Stimulated activated CD4-positive, alpha-beta T cell treated with anti-CD3 and anti-CD28 coated beads, Interleukin-2, amount 100 ng/mL, for 24 hours (primary cell): ENCODE measurements at regions not wholly inside any gene's neighbourhood (a gene's known extent, or its start where the extent isn't known, plus 50 kb on each side); places are given as distances from the start of the nearest gene placed in this dataset.
"Not testable (repeated sequence)": the region's sequence is repeated elsewhere in the genome, so short reads cannot be mapped to it uniquely, and the experiment has no call there.

Experiments
- DNase-seq, 2 donors: peaks; one replicate each; pipeline ENCODE4 v3.0.0-alpha.2; 2020

GRCh38 chr2:117269574-117269973 lies 544.9 kb upstream of the DDX18 start:
- no peak for DNase-seq

GRCh38 chr2:117271631-117272030 lies 542.9 kb upstream of the DDX18 start:
- no peak for DNase-seq

GRCh38 chr2:117273009-117273671 lies 541.4 kb upstream of the DDX18 start:
- DNase-seq, result no peak

GRCh38 chr2:117293012-117293411 lies 521.5 kb upstream of the DDX18 start:
- DNase-seq, result no peak

- DNase-seq, result no peak
These were observed 515.0 kb upstream of the DDX18 start for GRCh38 chr2:117299451-117299850.

- DNase-seq, result no peak
These were observed 505.4 kb upstream of the DDX18 start for GRCh38 chr2:117308861-117309770.

- DNase-seq, result no peak
These were observed 492.7 kb upstream of the DDX18 start for GRCh38 chr2:117321816-117322215.

GRCh38 chr2:117323331-117323730 lies 491.2 kb upstream of the DDX18 start:
- no peak for DNase-seq

- DNase-seq, result no peak
These were observed 483.9 kb upstream of the DDX18 start for GRCh38 chr2:117330641-117331040.

- DNase-seq, result no peak
These were observed 478.5 kb upstream of the DDX18 start for GRCh38 chr2:117335967-117336366.

GRCh38 chr2:117336496-117336895 lies 478.0 kb upstream of the DDX18 start:
- no peak for DNase-seq

- DNase-seq, result not testable (repeated sequence)
These were observed 476.5 kb upstream of the DDX18 start for GRCh38 chr2:117337981-117338380.

GRCh38 chr2:117339980-117340379 lies 474.5 kb upstream of the DDX18 start:
- no peak for DNase-seq

- no peak for DNase-seq
These were observed 472.8 kb upstream of the DDX18 start for GRCh38 chr2:117341690-117342089.

- DNase-seq, result no peak
These were observed 472.1 kb upstream of the DDX18 start for GRCh38 chr2:117342415-117342814.

- DNase-seq, result no peak
These were observed 464.8 kb upstream of the DDX18 start for GRCh38 chr2:117349687-117350086.

- no peak for DNase-seq
These were observed 463.1 kb upstream of the DDX18 start for GRCh38 chr2:117351396-117351795.

- no peak for DNase-seq
These were observed 455.1 kb upstream of the DDX18 start for GRCh38 chr2:117359266-117359914.

GRCh38 chr2:117360586-117360985 lies 453.9 kb upstream of the DDX18 start:
- no peak for DNase-seq

- no peak for DNase-seq
These were observed 435.8 kb upstream of the DDX18 start for GRCh38 chr2:117378653-117379052.

- no peak for DNase-seq
These were observed 434.6 kb upstream of the DDX18 start for GRCh38 chr2:117379928-117380327.

GRCh38 chr2:117383997-117384396 lies 430.5 kb upstream of the DDX18 start:
- not testable (repeated sequence) for DNase-seq

- no peak for DNase-seq
These were observed 418.3 kb upstream of the DDX18 start for GRCh38 chr2:117396161-117396560.

- no peak for DNase-seq
These were observed 412.9 kb upstream of the DDX18 start for GRCh38 chr2:117401582-117401981.
